Liver (tissue), 3 donors: ENCODE measurements at regions not wholly inside any gene's neighbourhood (a gene's known extent, or its start where the extent isn't known, plus 50 kb on each side); places are given as distances from the start of the nearest gene placed in this dataset.

Experiments used
- RAD21 ChIP-seq, 2 donors: IDR thresholded peaks; 2 replicates each; pipeline ENCODE4 v1.6.1; 2016; ENCODE audit warnings: antibody characterized with exemption in 2 of 2, mild to moderate bottlenecking in 2 of 2
- TF ChIP-seq, protein P1 (sequence below): fragments of 150-350 bp; IDR thresholded peaks from 2 replicates; pipeline ENCODE4 v1.5.1; 2017; ENCODE audit warnings: improper control_type of control experiment, low read depth, low read length; ENCODE audit not compliant: missing input control
- donor health status: healthy.
- donor health status: healthy.

DNA sequence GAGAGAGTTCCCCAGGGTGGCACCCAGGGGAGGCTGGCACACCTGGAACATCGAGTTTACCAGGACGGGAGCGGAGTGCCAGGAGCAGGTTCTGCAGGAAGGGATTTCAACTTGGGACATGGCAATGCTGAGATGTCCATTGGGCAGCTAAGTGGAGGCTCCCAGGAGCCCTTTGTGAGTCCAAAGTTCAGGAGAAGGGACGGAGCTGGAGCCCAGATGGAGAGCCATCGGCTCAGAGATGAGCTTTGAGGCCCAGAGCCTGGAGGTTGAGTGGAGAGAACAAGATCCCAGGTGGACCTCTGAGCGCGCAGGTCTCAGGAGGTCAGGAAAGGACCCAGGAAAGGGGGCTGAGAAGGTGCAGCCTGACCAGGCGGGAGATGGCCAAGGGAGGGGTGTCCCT, 67.5 kb upstream of the AFDN start:
- TF ChIP-seq, protein P1, sequence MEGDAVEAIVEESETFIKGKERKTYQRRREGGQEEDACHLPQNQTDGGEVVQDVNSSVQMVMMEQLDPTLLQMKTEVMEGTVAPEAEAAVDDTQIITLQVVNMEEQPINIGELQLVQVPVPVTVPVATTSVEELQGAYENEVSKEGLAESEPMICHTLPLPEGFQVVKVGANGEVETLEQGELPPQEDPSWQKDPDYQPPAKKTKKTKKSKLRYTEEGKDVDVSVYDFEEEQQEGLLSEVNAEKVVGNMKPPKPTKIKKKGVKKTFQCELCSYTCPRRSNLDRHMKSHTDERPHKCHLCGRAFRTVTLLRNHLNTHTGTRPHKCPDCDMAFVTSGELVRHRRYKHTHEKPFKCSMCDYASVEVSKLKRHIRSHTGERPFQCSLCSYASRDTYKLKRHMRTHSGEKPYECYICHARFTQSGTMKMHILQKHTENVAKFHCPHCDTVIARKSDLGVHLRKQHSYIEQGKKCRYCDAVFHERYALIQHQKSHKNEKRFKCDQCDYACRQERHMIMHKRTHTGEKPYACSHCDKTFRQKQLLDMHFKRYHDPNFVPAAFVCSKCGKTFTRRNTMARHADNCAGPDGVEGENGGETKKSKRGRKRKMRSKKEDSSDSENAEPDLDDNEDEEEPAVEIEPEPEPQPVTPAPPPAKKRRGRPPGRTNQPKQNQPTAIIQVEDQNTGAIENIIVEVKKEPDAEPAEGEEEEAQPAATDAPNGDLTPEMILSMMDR: no peak
- no peak for TF ChIP-seq RAD21 (IDR thresholded peaks at IDR 0.05)
